ENCODE measurements at regions not wholly inside any gene's neighbourhood (a gene's known extent, or its start where the extent isn't known, plus 50 kb on each side); places are given as distances from the start of the nearest gene placed in this dataset.

DNA sequence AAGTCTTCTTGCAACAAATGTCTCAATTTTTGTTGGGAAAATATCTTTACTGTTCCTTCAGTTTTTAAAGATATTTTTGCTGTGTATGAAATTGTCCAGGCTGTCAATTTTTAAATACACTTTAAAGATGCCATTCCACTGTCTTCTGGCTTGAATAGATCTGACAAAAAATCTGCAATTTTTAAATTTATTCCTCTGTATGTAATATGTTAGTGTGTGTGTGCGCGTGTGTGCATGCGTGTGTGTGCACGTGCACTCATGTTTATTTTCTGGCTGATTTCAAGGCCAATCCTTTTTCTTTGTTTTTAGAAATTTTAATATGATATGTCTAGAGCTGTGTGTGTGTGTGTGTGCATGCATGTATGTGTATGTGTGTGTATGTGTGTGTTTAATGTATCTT, 263.2 kb upstream of the SESN3 start:
- TF ChIP-seq POLR2AphosphoS5 (IDR thresholded peaks at IDR 0.05; ENCODE audit: low read depth, low read length) (no peak), TAF1 (IDR thresholded peaks at IDR 0.05; ENCODE audit: borderline replicate concordance, insufficient read depth, low read length) (no peak)
